ENCODE measurements at regions not wholly inside any gene's neighbourhood (a gene's known extent, or its start where the extent isn't known, plus 50 kb on each side); places are given as distances from the start of the nearest gene placed in this dataset.

DNA sequence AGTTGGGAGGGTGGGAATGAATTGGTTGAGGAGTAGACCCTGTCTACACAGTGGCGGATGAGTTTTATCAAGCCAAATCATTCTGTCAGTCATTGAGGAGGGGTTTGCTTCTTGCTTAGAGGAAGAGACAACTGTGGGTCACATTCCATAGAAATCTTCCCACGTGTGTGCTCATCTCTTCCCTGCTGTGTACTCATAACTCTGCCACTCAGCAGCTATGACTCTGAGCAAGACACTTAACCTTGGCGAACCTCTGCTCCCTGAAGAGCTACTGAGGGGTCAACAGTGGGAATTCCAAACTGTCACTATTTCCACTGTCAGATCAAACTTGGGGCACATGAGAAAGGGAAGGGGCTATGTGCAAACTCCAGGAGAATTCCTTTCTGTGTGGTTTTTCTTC is 72.6 kb upstream of the COX10 start:
- no peaks in the 10 kb centered on the region for H3K36me3 ChIP-seq (ENCODE audit: control insufficient read depth in 2 of 3, insufficient read depth in 3 of 3, low read length in 3 of 3)
- no peaks in the 10 kb centered on the region for H3K4me1 ChIP-seq (ENCODE audit: control insufficient read depth in 2 of 2, insufficient read depth in 2 of 2, low read length in 2 of 2)
- H3K27me3 ChIP-seq (ENCODE audit: control insufficient read depth in 2 of 2, insufficient read depth in 2 of 2, low read length in 2 of 2), result no peaks in the 10 kb centered on the region
- ATAC-seq (no peak), DNase-seq (no peak)
- H3K27ac ChIP-seq (ENCODE audit: low read depth, low read length), result no peak overlapping the region
- H3K4me3 ChIP-seq (ENCODE audit: low read length), result no peak overlapping the region
- ChIA-PET CTCF (no interaction called here), POLR2A (no interaction called here)
- intact Hi-C loops (cut with micrococcal nuclease), result no loop called here
- Mint-ChIP-seq H3K27ac (no peak overlapping the region), H3K36me3 (peaks cover 10 to 26% (median 18%) of the 10 kb centered on the region in 5 donors), H3K9me3 (peaks cover 0 to 7% (median 0%) of the 10 kb centered on the region in 11 donors), H3K27me3 (no peaks in the 10 kb centered on the region), H3K4me3 (no peak overlapping the region), H3K4me1 (peaks cover 0 to 10% (median 0%) of the 10 kb centered on the region in 7 donors)
- no peaks in the 10 kb centered on the region for H3K9me3 ChIP-seq (ENCODE audit: control insufficient read depth in 2 of 3, low read length in 3 of 3)

DNA sequence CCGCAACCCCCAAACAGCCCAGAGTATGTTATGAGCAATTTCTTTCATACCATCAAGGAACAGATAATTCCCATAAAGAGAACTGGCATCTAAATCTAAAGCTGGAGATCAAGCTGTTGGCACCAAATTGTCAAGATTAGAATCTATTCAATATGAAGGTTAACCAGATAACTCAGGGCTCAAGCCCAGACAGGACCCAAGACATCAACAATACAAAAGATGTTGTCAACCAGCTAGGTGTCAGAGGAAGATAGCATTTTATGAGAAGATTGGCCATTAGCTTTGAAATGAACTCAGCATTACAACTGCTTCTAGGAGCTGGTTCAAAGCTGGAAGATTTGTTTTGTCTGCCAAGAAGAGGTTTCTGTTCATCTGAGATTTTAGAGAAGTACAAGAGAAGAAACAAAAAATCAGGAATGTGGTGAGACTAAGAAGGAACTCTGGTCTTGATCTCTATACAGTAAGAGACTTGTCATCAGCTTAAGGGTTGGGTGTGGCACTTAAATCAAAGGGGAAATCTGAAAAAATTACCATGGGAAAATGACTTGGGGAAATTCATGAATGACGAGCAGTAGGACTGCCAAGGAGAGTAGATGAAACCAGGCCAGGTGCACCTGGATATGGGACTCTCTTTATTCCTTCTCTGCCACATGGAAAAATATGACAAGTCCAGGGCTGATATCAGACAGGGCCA is 64.2 kb upstream of the COX10 start:
- Histone ChIP-seq H3K4me1 (ENCODE audit: control insufficient read depth in 2 of 2, insufficient read depth in 2 of 2, low read length in 2 of 2) (no peaks in the 10 kb centered on the region), H3K27ac (ENCODE audit: low read depth, low read length) (no peak overlapping the region), H3K27me3 (ENCODE audit: control insufficient read depth in 2 of 2, insufficient read depth in 2 of 2, low read length in 2 of 2) (no peaks in the 10 kb centered on the region), H3K4me3 (ENCODE audit: low read length) (no peak overlapping the region), H3K9me3 (ENCODE audit: control insufficient read depth in 2 of 3, low read length in 3 of 3) (no peaks in the 10 kb centered on the region), H3K36me3 (ENCODE audit: control insufficient read depth in 2 of 3, insufficient read depth in 3 of 3, low read length in 3 of 3) (no peaks in the 10 kb centered on the region)
- Mint-ChIP-seq H3K4me3 (no peak overlapping the region), H3K27me3 (peaks cover 0 to 3% (median 0%) of the 10 kb centered on the region in 5 donors), H3K4me1 (peaks cover 0 to 6% (median 4%) of the 10 kb centered on the region in 7 donors), H3K27ac (no peak overlapping the region), H3K9me3 (peaks cover 0 to 12% (median 0%) of the 10 kb centered on the region in 11 donors), H3K36me3 (peaks cover 7 to 47% (median 22%) of the 10 kb centered on the region in 5 donors)
- DNase-seq, result no peak
- ChIA-PET CTCF (interaction anchor here (0.6 kb wide), 1 partner anchor 442 kb away, joined by 3 read pairs; no protein-coding TSS in a partner anchor), POLR2A (no interaction called here)
- intact Hi-C loops (cut with micrococcal nuclease), result no loop called here
- no peak for ATAC-seq

DNA sequence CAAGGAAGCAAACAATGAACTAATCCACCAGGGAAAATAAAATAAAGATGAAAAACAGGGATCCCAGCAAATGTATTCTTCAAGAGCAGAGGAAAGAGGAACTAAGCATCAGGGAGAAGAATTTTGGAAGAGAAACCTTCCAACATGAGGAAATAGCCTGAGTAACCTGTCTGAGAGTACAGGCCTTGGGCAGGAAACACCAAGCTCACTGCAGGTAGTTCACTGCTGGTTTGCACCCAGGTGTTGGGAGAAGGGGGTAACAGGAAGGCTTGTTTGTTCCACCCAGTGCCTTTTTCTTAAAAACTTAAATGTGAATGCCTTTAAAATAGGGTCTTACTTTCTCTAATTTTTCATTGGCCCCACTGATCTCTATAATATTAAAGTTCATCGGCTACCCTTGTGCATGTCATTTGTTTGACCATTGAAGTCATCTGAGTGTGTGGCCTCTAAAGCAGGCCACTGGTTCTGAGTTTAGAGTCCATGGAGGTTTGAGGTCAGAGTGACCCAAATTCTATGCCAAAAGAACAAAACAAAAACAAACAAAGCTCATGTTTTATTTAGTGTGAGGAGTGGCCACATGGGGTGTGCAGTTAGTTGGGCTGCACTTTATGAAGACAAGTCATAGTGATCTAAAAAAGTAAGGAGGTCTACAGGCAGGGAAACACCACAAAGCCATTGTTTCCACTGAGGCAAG is 62.9 kb upstream of the COX10 start:
- H3K27ac ChIP-seq (ENCODE audit: low read depth, low read length), result no peak overlapping the region
- no peaks in the 10 kb centered on the region for H3K36me3 ChIP-seq (ENCODE audit: control insufficient read depth in 2 of 3, insufficient read depth in 3 of 3, low read length in 3 of 3)
- Mint-ChIP-seq H3K36me3 (peaks cover 3 to 43% (median 17%) of the 10 kb centered on the region in 5 donors), H3K4me1 (peaks cover 0 to 6% (median 4%) of the 10 kb centered on the region in 7 donors), H3K9me3 (peaks cover 0 to 10% (median 0%) of the 10 kb centered on the region in 11 donors), H3K27ac (no peak overlapping the region), H3K4me3 (no peak overlapping the region), H3K27me3 (peaks cover 0 to 3% (median 0%) of the 10 kb centered on the region in 5 donors)
- H3K9me3 ChIP-seq (ENCODE audit: control insufficient read depth in 2 of 3, low read length in 3 of 3), result no peaks in the 10 kb centered on the region
- H3K4me1 ChIP-seq (ENCODE audit: control insufficient read depth in 2 of 2, insufficient read depth in 2 of 2, low read length in 2 of 2), result no peaks in the 10 kb centered on the region
- ATAC-seq, result no peak
- intact Hi-C loops (cut with micrococcal nuclease), result no loop called here
- no peaks in the 10 kb centered on the region for H3K27me3 ChIP-seq (ENCODE audit: control insufficient read depth in 2 of 2, insufficient read depth in 2 of 2, low read length in 2 of 2)
- H3K4me3 ChIP-seq (ENCODE audit: low read length), result no peak overlapping the region
- POLR2A ChIA-PET, result no interaction called here
- DNase-seq, result no peak
- CTCF ChIA-PET, result no interaction called here

DNA sequence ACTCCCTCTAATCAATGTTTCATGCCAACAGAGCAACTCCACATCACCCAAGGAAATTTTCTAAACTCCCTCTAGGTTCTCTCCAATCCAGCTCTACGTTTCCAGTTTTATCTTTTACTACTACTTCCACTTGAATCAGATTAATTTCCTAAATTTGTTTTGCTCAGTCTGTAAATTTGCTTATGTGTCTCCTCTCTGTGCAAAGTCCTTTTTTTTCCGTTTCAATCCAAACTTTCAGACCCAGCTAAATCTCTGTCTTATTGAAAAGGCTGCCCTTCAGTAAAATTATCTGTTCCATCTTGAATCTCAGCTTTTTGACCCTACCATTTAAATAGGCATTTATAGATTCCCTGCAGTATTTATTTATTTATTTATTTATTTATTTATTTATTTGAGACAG is 61.4 kb upstream of the COX10 start:
- intact Hi-C loops (cut with micrococcal nuclease), result no loop called here
- ChIA-PET POLR2A (no interaction called here), CTCF (interaction anchor here (0.6 kb wide), 1 partner anchor 442 kb away, joined by 3 read pairs; no protein-coding TSS in a partner anchor)
- Mint-ChIP-seq H3K27ac (no peak overlapping the region), H3K27me3 (peaks cover 0 to 3% (median 0%) of the 10 kb centered on the region in 5 donors), H3K9me3 (peaks cover 0 to 5% (median 0%) of the 10 kb centered on the region in 11 donors), H3K36me3 (peaks cover 0 to 33% (median 14%) of the 10 kb centered on the region in 5 donors), H3K4me3 (no peak overlapping the region), H3K4me1 (peaks cover 0 to 10% (median 4%) of the 10 kb centered on the region in 7 donors)
- Histone ChIP-seq H3K36me3 (ENCODE audit: control insufficient read depth in 2 of 3, insufficient read depth in 3 of 3, low read length in 3 of 3) (no peaks in the 10 kb centered on the region), H3K4me3 (ENCODE audit: low read length) (no peak overlapping the region), H3K27me3 (ENCODE audit: control insufficient read depth in 2 of 2, insufficient read depth in 2 of 2, low read length in 2 of 2) (no peaks in the 10 kb centered on the region), H3K4me1 (ENCODE audit: control insufficient read depth in 2 of 2, insufficient read depth in 2 of 2, low read length in 2 of 2) (no peaks in the 10 kb centered on the region), H3K9me3 (ENCODE audit: control insufficient read depth in 2 of 3, low read length in 3 of 3) (no peaks in the 10 kb centered on the region), H3K27ac (ENCODE audit: low read depth, low read length) (no peak overlapping the region)
- DNase-seq (no peak), ATAC-seq (no peak)

DNA sequence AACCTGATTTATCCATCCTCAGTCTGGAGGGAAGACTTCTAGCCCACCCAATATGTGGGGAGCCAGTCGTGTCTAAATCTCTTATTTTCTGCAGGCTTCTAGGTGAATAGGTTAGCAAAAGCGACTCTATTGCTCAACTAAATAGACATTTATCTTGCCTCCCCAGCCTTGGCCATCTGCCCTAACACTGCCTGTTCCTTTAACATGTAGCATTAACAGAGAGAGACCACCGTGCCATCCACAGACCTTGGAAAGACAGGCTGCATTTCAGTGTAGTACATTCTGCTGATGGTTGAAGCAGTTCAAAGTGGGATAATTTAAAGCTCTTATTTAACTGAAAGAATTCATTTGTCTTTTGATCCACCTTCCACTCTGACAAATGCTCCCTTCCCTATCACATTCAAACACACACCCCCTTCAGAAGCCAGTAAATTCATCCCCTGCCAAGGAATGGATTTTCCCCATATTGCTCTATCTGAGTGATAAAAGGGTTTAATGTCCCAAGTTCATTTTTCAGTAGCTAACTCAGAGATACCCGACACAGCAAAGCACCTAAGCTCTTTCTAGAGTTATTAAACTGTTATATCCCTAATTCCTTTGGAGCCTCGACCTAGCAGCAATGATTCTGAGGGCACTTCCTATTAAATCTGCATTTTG is 58.1 kb upstream of the COX10 start:
- POLR2A ChIA-PET, result interaction anchor here (0.5 kb wide), 1 partner anchor 55 kb away, joined by 3 read pairs; no protein-coding TSS in a partner anchor
- no peak overlapping the region for H3K27ac ChIP-seq (ENCODE audit: low read depth, low read length)
- Mint-ChIP-seq H3K9me3 (peaks cover 0 to 4% (median 0%) of the 10 kb centered on the region in 11 donors), H3K27me3 (peaks cover 0 to 3% (median 0%) of the 10 kb centered on the region in 5 donors), H3K4me3 (no peak overlapping the region), H3K36me3 (peaks cover 0 to 18% (median 5%) of the 10 kb centered on the region in 5 donors), H3K27ac (no peak overlapping the region), H3K4me1 (peaks cover 0 to 7% (median 0%) of the 10 kb centered on the region in 7 donors)
- H3K9me3 ChIP-seq (ENCODE audit: control insufficient read depth in 2 of 3, low read length in 3 of 3), result no peaks in the 10 kb centered on the region
- DNase-seq, result no peak
- no peak for ATAC-seq
- H3K4me3 ChIP-seq (ENCODE audit: low read length), result no peak overlapping the region
- CTCF ChIA-PET, result no interaction called here
- no peaks in the 10 kb centered on the region for H3K27me3 ChIP-seq (ENCODE audit: control insufficient read depth in 2 of 2, insufficient read depth in 2 of 2, low read length in 2 of 2)
- intact Hi-C loops (cut with micrococcal nuclease), result no loop called here
- no peaks in the 10 kb centered on the region for H3K4me1 ChIP-seq (ENCODE audit: control insufficient read depth in 2 of 2, insufficient read depth in 2 of 2, low read length in 2 of 2)
- no peaks in the 10 kb centered on the region for H3K36me3 ChIP-seq (ENCODE audit: control insufficient read depth in 2 of 3, insufficient read depth in 3 of 3, low read length in 3 of 3)

DNA sequence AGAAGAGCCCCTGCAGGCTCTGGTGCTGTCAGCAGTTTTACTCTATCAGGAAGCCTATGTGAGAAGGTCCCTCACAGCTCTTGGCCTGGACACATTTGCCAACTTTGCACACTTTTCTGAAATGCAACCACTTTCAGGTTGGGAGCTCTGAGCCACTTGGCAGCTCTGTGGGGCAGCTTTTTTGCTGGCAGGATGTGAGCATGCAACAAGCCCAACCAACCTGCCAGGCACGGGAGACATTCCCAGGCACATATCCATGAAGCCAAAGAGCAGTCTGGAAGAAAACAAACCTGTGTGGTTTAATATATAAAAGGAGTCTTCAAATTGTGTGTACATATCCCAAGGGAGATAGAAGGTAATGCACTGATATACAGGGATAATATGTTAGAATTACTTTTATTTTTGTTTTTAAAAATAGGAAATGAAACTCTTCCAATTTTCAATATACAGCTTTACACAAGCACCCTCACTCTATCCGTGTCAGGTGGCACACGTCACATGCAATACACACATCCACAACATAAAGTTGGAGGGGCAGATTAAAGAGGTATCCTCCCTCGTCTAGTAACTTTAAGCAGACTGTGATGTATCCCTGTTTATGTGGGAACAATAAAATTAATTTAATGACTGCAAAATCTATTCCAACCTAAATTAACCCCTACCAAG is 57.4 kb upstream of the COX10 start:
- Mint-ChIP-seq H3K27ac (no peak overlapping the region), H3K27me3 (peaks cover 0 to 3% (median 0%) of the 10 kb centered on the region in 5 donors)
- CTCF ChIA-PET, result no interaction called here

More for the DNA sequence above, 57.4 kb upstream of the COX10 start:
- no peak for DNase-seq
- no peak overlapping the region for H3K4me3 ChIP-seq (ENCODE audit: low read length)
- H3K4me1 ChIP-seq (ENCODE audit: control insufficient read depth in 2 of 2, insufficient read depth in 2 of 2, low read length in 2 of 2), result no peaks in the 10 kb centered on the region
- Mint-ChIP-seq H3K4me1 (peaks cover 0 to 9% (median 0%) of the 10 kb centered on the region in 7 donors), H3K9me3 (peaks cover 0 to 4% (median 0%) of the 10 kb centered on the region in 11 donors), H3K36me3 (peaks cover 0 to 13% (median 4%) of the 10 kb centered on the region in 5 donors), H3K4me3 (no peak overlapping the region)
- no peak for ATAC-seq
- H3K9me3 ChIP-seq (ENCODE audit: control insufficient read depth in 2 of 3, low read length in 3 of 3), result no peaks in the 10 kb centered on the region
- POLR2A ChIA-PET, result interaction anchor here (0.5 kb wide), 1 partner anchor 54 kb away, joined by 3 read pairs; no protein-coding TSS in a partner anchor
- H3K36me3 ChIP-seq (ENCODE audit: control insufficient read depth in 2 of 3, insufficient read depth in 3 of 3, low read length in 3 of 3), result no peaks in the 10 kb centered on the region
- H3K27ac ChIP-seq (ENCODE audit: low read depth, low read length), result no peak overlapping the region
- intact Hi-C loops (cut with micrococcal nuclease), result no loop called here
- H3K27me3 ChIP-seq (ENCODE audit: control insufficient read depth in 2 of 2, insufficient read depth in 2 of 2, low read length in 2 of 2), result no peaks in the 10 kb centered on the region

All from naive thymus-derived CD4-positive, alpha-beta T cell (primary cell).